NOMO-1 treated with dmso at 0.1 percent for 144 hours (cell line): ENCODE measurements at regions not wholly inside any gene's neighbourhood (a gene's known extent, or its start where the extent isn't known, plus 50 kb on each side); places are given as distances from the start of the nearest gene placed in this dataset.
"Not testable (repeated sequence)": the region's sequence is repeated elsewhere in the genome, so short reads cannot be mapped to it uniquely, and the experiment has no call there.

Experiments
- DNase-seq: peaks from one replicate; lab custom pipeline; 2025; ENCODE audit not compliant: unreplicated experiment; lab: John Stamatoyannopoulos, UW

- no peak for DNase-seq
Measured at GRCh38 chr5:173496129-173496882, 120.1 kb downstream of the BOD1 start.

DNA sequence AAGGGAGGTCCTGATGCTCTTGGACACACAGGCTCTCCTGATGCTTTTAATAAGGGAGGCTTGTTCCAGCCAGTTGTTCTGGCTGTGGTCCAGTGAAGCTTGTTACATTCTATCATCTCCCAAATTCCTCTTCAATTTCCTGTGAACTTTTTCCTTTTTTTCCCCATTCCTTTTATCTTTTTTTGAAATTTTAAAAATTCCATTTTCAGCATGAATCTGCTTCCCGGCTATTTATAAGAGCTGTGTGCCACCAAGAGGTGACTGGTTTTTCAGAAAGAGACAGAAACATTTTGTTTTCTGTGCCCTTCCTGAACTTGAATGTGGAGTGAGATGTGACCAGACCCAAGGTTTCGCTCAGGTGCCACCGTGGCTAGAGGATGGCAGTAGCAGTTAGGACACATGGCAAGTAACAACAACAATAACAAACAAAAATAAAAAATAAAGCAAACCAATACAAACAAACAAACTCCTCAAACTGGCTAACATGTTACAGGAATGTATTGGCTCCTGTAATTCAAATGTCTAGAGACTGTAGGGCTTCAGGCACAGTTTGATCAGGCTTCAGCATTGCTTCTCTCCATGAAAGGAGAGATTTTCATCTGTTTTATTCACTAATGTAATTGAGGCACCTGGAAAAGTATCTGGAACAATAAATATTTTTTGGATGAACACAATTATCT is 121.1 kb downstream of the BOD1 start:
- DNase-seq: no peak

- DNase-seq: no peak
Measured at GRCh38 chr5:173494446-173494845, 122.0 kb downstream of the BOD1 start.

DNA sequence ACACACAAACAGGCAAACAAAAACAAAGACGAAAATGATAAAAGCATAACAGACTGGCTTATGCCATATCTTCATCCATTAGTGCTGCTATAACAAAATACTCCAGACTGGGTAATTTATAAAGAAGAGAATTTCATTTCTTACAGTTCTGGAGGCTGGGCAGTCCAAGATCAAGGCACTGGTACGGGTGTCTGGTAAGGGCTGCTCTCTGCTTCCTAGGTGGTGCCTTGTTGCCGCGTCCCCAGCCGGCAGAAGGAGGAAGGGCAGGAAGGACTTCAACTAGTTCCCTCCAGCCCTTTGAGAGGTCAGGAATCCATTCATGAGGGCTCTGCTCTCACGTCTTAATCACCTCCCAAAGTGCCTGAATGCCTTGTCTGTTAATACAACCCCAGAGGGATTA is 122.6 kb downstream of the BOD1 start:
- DNase-seq: no peak

DNA sequence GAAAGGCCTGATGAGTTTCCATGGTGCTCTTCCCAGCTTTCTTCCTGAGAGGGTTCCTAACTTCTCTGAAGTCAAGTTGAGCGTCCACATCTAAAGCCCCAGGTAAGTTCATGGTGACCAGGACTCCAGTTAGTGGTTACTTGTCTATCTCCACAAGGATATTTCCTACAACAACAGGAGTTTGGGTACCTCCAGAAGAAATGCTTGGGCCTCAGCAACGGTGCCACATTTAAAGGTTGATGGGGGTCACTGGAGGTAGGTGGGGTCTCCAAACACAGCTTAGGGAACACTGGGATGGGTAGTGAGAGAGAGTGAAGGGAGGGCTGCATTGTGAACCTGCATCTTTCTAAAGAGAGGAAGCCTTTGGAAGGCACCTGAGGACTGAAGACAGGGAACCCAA is 123.4 kb downstream of the BOD1 start:
- DNase-seq: no peak

DNA sequence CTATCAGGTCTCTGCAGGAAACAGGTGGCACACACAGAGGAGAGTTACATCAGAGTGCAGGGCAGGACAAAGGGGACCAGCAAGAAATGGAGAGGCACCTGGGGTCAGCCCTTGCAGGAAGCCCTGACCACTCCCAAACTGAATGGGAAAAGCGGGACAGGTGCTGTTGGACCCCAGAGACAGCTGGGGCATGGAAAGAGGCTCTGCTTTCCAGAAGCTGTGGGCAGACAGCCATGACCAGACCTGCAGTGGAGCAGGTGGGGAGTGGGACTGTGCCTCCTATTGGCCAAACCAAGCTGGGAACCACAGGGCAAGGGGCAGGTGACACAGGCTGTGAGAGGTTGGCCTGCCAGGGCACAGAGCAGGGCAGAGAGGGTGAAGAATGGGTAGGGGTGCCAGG is 125.8 kb downstream of the BOD1 start:
- no peak for DNase-seq

DNA sequence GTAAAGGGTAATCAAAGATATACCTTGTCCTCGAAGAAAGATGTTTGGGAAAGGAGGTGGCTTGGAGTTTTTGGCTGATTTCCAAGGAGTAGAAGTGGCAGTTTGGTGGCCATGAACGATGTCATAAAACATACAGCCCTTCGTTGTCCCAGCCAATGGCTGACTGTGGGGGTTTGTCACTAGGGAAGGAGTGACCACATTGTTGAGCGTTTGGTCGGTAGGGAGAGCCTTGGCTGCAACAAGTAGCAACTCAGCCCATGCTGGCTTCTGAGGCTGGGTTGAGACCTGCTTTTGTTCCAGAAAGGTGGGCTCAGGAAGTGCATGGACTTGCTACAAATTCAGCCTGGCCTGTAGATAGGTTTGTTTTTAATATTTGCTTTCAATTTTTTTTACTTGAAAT is 128.3 kb downstream of the BOD1 start:
- DNase-seq: no peak

GRCh38 chr5:173487300-173487699 is 129.2 kb downstream of the BOD1 start:
- no peak for DNase-seq

GRCh38 chr5:173486355-173487225 is 129.9 kb downstream of the BOD1 start:
- DNase-seq: no peak

DNA sequence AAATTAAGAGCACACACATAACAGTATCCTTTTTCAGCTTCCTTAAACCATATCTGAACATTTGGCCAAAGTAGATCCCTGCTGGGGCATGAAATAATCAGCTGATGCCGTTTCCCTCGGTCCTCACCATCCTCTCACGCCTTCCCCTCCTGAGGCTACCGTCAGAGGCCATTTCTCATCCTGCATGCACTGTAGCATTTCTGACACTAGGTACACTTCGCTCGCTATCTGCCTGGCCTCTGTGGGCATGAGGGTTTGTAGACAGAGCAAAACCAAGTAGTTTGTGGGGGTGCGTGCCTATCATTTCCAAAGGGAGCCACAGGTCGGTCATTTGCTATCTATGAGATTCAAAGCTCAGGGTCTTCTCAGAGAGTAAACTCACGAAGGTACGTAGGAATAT is 131.9 kb downstream of the BOD1 start:
- no peak for DNase-seq

DNA sequence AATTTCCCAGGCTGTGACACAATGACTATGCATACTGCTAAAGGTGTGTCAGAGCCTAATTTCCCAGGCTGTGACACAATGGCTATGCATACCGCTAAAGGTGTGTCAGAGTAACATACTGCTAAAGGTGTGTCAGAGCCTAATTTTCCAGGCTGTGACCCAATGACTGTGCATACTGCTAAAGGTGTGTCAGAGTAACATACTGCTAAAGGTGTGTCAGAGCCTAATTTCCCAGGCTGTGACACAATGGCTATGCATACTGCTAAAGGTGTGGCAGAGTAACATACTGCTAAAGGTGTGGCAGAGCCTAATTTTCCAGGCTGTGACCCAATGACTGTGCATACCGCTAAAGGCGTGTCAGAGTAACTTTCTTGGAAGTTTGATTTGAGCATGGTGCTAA is 132.9 kb downstream of the BOD1 start:
- DNase-seq: not testable (repeated sequence)

DNA sequence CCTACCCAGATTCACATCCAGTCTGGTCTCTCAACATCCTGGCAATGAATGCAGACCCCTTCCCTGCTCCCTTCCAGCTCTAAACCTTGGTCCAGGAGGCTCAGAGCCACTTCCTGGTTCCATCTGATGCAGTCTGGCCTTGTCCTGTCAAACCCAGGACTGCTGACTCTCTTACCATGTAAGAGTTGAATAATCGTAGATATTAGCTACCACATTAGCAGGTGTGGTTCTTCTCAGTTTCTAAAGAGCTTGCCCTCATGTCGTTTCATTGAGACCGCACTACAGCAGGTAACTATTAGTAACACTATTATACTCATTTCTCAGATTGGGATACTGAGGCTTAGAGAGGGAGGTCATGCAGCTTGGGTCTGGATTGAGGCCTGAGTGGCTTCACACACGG is 133.3 kb downstream of the BOD1 start:
- DNase-seq: no peak

DNA sequence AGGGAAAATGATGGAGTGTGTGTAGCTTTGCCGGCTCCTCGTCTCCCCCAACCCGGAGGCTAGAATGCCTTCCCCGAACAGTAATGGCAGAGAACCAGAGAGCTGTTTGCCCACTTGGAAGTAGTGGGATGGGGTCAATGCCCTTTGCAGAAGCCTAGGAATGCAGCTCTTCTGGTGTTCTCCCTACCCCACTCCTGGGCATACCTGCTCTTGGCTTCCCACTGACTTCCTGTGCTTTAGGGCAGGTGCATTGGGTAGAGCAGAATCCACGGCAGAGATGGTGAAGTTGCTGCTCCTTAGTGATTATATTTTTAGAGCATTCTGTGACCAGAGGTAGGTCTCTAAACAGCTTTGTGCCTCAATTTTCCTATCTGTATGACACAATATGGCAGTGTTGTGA is 134.6 kb downstream of the BOD1 start:
- DNase-seq: no peak

DNA sequence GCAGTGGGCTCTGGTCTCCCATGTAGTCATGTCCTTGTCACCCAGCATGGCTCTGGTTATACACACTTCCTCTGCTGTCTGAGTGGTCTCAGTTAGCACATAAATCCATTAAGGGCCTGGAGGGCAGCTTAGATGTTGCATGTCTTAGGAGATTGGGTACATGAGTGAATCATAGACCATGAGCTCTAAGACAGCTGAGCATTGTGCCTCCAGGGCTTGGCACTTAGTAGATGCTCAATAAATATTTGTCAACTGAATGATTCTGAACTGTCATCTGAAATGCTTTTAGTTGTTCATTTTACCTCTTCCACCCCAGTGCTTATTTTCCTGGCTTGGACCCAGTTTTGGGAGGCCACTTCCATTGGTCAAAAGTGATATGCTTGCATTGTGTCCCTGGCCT is 135.6 kb downstream of the BOD1 start:
- no peak for DNase-seq

DNA sequence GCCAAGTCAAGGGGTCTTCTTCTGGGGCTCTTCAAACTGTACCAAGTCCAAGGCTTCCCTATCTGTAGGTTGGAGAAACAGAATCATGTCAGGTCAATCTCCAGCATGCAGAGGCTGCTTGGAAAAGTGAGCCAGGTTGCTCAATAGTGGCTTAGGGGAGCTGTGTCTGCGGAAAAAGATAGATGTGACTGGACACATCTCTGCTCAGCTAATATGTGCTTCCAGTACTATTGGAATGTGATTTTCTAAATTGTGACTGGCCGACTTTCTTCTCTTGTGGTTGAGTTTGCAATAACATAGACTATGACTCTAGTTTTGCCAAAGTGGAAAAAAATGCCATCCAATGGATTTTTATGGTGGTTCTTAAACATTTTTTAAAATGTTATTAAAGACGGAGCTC is 136.7 kb downstream of the BOD1 start:
- DNase-seq: no peak

DNA sequence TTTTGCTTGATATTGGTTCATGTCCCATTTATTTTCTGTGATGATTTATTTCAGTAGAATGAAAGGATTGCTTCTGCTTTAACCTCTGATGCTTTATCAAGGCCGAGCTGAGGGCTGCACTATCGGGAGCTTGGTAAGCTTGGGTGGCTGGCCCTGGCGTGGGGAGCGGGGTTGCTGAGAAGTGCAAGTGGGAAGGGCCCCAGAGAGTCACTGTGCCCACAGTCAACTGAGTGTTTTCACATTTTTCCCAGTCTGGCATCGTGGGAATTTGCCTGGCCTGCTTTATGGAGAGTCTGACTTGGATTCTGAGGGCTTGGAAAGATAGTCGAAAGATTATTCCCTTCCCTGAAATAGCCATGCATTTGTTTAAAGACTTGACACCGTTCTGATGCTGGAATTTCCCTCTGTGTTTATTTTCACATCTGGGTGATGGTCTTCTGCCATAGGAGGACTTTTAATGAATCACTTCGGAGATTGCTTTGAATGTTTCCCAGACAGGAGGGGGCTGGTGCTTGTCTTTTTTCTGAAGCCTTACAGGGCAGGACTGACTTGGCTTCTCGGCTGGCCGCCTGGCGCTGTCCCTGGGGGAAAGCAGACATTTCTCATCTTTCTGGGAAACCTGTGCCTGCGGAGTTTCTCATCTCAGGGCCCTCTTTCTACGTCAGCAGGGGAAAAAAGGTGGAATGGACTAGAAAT is 139.0 kb downstream of the BOD1 start:
- DNase-seq: no peak

DNA sequence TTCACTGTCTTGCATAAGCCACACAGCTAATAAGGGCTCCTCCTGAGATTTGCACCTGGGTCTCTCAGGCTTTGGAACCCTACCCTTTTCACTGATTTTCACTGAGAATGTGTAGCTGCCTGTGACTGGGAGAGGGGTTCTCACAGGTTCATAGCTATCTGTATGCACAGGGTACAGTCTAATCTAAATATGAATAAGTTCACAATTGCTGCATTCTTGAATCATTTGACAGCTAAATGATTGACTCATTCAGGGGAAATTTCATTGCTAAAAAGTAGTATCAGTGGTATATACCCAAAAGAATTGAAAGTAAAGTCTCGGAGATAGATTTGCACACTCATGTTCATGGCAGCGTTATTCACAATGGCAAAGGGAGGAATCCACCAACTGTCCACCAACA is 140.7 kb downstream of the BOD1 start:
- no peak for DNase-seq

DNA sequence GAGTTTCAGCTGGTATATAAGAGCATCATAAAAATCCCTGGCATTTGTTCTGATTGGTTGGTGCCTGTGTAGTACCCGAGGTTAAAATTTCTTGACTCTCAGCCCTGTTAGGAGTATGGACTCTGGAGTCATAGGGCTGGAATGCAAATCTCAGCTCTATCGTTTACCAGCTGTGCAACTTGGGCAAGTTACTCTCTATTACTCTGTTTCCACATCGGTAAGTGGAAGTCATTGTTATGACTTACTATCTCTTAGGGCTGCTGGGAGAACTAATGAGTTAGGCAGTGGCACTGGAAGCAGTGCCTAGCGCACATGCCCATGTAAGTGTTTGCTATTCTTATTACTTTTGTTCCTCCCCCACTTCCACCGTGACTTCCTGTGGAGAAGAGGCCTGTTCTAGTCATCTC is 141.6 kb downstream of the BOD1 start:
- DNase-seq: no peak

- DNase-seq: no peak
Measured at GRCh38 chr5:173473288-173473687, 143.2 kb downstream of the BOD1 start.

GRCh38 chr5:173472784-173473278 is 143.6 kb downstream of the BOD1 start:
- DNase-seq: no peak

- no peak for DNase-seq
Measured at GRCh38 chr5:173472164-173472563, 143.9 kb upstream of the STC2 start.
